Activated CD4-positive, CD25-positive, alpha-beta regulatory T cell treated with anti-CD3 and anti-CD28 coated beads, Interleukin-2, amount 50 U/mL, for 24 hours (primary cell): ENCODE measurements at regions not wholly inside any gene's neighbourhood (a gene's known extent, or its start where the extent isn't known, plus 50 kb on each side); places are given as distances from the start of the nearest gene placed in this dataset.

ENCODE experiments used
- ATAC-seq, 2 donors: fragments of 150-1000 bp; cut with Tn5 transposase; one replicate each; pipeline ENCODE4 v1.10.0; 2021; ENCODE audit warnings: mild to moderate bottlenecking in 1 of 2, moderate library complexity in 1 of 2

GRCh38 chr6:164427728-164428402 lies 881.5 kb downstream of the C6orf118 start:
- no peak for ATAC-seq

DNA sequence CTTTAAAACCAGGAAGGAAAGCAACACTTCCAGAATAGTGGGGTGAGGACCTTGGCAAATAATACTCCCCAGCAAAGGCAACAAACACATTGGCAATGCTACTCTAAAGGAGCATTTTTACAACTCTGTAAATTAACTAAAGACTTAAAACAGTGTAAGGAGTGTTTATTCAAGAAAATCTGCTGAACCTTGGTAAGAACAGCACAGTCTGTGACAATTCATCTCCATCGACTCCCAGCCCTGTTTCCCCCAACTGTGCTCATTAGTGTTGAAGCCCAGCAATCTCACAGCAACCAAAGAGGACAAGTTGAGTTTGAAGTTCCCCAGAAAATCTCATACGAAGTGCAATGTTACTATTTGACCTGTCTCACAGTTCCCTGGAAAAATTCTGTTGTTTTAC lies 884.9 kb downstream of the C6orf118 start:
- ATAC-seq, result no peak

DNA sequence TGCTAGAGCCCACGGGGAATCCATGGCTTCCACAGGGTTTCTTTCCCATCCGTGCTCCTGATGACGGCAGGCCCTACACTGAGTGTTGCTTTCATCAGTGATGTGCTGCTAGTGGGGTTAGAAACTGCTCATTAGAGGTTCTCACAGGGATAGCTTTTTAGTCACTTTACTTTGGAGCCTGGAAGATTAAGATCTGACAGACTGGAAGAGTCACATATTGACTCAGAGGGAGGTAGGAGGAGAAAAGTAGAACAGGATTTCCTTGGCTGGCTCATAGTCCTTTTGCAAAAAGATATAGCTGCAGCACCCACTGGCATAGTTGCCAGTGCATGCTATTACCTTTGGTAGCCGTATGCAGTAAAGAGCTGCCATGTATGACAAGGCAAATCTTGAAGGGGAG lies 890.3 kb downstream of the C6orf118 start:
- ATAC-seq, result no peak

DNA sequence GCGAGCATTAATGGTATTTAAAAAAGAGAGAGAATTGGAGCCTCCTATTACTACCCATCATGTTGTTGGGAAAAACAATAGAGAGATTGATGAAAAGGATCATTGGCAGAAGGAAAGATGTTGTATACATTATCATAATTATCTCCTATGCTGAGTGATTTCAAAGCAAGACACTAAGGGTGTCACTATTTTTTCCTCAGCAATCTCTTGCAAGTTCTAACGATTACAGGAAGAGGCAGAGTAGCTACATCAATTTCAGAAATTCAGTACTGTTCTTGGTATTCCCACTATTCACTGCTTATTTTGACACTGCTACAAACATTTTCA lies 891.2 kb downstream of the C6orf118 start:
- ATAC-seq, result no peak

GRCh38 chr6:164417537-164418261 lies 891.7 kb downstream of the C6orf118 start:
- no peak for ATAC-seq

DNA sequence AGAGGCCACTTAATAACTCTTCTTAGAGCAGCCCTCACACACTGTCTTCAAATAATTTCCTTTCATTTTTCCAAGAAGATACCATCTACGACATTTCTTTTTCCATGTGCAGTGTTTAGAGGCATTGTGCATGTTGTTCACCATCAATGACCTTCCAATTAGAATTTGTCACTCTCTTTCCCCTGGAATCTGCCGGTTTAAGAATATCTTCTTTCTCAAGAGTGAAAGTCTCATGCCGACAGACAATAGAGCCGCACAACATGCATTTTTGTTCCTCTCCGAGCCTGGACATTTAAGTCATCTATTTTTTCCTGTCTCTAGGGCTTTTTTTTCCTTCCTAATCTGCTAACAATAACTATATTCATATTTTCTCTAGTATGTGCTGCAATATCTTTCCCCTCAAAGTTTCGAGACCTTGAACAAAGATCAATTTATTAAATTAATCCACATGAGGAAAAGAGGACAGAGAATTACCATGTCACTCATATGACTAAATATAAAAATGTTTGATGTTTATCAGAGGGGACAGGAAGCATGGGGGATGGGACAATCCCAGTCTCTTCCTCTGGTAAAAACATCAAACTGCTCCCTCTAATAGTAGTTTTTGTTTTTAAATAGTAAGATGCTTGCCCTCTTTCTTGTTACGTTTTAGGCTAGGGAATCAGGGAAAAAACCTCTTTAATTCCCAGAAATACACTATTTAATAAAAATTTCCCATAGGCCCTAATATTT lies 893.4 kb downstream of the C6orf118 start:
- no peak for ATAC-seq

GRCh38 chr6:164414695-164415094 lies 894.7 kb downstream of the C6orf118 start:
- no peak for ATAC-seq

DNA sequence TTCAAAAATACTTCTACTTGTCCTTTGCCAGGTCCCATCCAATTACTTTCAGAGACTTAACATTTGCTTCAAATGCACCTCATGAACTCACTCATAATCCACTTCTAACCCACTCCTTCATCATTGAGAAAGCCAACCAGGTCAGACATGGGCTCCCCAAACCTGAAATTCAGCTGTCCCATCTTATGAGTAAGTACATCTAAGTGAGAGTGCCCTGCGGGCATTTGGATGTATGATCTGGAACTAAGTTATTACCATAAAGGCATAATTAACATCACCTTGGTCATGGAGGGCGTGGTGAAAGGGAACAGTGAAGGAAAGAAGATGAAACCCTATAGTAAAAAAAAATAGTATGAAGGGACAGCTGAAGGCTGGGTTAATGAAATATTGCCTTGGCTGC lies 896.8 kb downstream of the C6orf118 start:
- no peak for ATAC-seq

- ATAC-seq, result no peak
These were observed 899.4 kb downstream of the C6orf118 start for GRCh38 chr6:164410017-164410416.

DNA sequence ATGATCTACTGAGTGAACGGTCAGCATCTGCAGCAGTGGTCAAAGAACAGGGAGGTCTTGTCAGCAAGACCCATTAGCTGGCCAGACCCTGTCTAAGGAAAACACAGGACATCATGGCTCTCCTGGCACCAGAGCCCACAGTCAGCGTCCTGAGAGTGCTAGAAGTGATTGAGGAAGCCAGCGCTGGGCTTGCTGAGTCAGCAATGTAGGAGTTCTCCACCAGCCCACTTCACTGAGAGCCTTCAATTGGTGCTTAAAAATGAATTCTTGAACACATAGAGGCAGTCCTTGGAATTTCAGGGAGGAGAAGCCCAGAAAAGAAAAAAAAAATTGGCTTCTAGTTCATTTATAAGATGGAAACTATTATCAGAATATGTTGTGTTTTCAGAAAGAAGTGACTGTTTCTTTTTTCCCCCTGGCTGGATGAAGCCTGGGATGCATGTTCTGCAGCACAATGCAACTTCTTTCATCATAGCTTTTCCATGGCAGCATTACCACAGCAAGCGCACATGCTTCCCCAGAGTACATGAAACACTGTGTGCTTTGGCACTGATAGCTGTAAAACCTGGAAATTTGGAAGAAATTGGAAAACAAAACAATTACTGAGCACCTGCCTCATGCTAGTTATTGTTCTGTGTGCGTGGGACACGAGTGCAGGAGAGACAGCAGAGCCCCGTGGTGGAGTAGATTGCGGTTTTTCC lies 899.9 kb downstream of the C6orf118 start:
- ATAC-seq, result no peak

DNA sequence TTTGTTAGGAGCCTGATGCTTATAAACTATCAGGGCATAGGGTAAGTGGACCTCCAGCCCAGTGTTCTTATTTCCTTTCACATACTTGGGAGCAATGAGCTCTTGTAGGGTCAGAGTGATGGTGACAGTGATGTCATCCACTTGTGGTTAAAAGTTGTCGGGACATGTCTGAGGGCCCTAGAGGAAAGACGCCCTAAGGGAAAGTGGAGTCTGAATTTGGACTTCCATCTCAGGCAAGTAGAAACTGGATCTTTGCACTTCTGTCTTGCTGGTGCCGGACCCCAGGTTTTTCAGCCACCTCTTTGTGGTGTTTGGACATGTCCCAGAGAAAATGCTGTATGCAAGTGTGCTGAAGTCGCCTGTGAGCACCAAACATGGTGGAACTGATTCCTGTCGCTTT lies 900.5 kb downstream of the C6orf118 start:
- no peak for ATAC-seq

DNA sequence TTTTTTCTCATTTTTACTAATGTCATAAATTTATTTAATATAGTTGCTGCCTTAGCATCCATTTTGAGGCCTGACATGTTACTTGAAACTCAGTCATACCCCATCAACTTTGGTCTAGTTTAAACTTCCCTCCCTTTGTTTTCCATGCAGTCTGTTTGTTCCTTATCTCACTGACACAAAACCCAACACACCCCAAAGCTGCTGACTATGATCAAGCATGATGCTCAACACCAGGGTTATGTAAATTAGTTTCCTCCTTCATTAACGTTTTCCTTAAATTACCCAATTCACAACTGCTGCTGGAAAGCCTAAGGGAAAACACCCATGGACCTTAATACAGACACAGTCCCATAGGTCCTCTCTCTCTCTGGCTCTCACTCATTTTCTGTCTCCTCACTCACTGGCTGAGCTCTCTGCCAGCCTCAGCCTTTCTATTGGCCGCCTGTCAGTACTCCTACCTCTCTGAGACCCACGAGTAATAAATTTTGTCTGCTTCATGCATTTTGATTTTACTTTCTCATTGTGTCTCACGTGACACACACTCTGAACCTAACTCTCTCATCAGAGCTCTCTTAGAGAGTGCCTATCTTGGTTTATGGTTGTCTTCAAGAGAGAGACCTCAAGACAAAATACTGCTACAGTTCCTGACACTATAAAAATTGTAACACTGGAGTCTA lies 904.5 kb downstream of the C6orf118 start:
- no peak for ATAC-seq

GRCh38 chr6:164401871-164402270 lies 907.5 kb downstream of the C6orf118 start:
- ATAC-seq, result no peak

DNA sequence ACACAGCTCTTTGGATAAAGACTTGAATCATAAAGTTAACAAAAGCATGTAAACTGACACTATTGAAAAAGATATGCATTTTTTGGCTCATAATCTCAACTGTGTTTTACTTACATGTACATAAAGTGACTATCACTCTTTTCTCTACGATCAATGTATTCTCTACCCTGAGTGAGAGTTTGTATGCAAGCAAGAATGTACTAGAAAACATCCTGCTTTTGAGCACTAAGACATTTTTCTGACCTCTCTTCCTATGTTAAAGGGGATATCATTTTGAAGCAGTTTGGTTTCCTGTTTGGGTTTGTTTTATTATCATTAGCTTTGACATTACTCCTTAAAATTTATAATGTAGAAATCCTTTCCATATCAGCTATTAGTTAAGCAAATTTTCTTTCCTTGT lies 910.8 kb downstream of the C6orf118 start:
- no peak for ATAC-seq

DNA sequence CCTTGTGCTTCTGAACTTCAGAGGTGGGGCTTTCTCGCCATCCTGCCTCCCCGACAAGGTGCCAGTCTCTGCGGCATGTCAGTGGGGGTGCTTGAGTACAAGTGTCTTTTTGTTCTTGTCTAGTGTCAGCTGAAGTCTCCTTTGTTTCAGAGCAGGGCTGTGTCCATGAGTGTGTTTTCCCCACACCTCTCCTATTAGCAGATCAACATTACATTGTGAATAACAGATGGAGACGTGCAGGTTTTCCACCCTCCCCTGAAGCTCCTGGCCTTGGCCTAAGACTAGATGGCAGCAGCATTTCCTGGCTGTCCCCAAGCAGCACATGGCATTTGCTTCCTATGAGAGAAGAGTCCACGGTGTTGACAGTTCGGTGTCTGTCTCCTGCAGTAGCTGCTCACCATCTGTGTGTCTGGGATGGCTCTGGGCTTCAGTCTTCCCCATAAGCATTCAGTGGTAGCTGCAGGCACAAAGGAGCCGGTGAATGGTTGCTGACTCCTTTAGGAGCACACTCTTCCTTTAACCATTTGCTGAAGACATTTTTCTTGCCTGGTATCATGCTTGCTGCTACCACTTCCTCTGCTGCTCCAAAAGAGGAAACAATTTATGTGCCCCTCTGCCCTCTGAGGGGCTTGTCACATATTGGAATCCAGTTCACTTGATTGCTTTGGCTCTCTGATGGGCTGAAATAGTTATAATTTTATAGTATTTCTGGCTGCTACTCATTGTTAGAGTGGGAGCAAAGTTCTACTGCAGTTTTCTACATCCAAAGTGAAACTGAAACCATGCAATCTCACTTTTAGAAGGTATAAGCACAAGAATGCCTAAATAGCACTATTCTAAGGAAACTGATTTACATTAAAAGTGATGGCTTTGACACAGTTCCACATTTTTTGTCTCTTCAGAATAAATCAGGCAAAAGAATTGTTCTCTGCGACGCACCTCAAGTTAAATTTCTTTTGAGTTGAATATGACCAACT lies 913.0 kb downstream of the C6orf118 start:
- ATAC-seq, result no peak

DNA sequence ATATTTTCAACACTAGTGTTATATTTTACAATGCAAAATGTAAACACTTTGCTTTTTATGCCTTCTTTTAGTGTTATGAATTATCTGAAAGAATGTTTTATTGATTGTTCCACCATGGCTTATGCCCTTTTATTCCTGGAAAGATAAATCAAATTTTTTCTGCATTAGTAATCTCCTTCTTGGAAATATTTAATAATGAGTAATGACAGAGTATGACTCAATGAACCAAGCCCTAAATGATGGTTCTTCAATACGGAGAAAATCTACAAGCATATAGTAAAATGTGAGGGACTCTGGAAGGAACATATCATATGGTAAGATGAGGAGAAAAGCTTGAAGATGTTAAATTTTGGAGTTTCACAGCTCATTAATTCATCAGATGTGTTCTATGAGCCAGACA lies 929.6 kb downstream of the C6orf118 start:
- no peak for ATAC-seq

DNA sequence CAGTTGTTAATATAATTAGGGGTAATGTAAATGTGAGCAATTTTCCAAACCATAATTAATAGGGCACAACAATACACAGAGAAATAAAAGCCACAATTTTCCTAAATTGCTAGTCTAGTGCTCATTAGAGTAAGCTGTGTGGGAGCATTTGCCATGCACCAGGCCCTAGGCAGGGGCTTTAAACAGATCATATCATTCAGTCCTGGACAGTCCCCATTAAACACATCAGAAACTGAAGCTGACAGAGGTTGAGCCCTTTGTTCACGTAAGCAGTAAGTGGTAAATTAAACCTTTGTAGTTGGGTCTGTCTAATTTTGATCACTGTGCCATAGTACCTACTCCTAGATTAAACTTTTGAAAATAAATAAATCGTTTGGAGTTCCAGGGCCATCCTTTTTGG lies 931.1 kb downstream of the C6orf118 start:
- ATAC-seq, result no peak

DNA sequence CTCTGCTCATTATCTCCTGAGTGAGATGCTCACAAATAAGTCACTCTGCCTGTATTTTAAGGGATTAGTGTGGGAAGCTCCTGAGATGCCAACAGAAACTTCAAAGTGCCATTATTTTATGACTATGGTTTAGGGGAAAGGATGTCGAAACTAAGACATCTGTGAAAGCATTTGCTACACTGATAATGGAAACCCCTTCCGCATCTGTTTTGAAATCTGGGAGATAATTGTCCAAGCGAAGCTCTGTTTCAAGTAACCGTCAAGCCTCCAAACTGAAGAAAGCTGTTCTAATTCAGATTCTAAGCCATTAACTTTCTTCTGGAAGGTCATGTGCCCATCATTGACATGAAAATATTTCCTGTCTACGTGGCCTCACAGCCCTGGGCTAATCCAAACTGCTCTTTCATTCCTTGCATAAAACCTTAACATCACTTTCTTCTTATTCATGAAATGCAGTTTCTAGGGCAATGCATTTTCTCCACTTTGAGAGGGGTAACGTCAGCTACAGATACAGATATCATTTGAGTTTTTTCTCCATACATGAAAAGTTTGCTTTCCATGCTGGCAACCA lies 932.0 kb downstream of the C6orf118 start:
- ATAC-seq, result no peak

GRCh38 chr6:164370773-164371172 lies 938.6 kb downstream of the C6orf118 start:
- ATAC-seq, result no peak

- ATAC-seq, result no peak
These were observed 944.9 kb downstream of the QKI start for GRCh38 chr6:164359441-164359840.

DNA sequence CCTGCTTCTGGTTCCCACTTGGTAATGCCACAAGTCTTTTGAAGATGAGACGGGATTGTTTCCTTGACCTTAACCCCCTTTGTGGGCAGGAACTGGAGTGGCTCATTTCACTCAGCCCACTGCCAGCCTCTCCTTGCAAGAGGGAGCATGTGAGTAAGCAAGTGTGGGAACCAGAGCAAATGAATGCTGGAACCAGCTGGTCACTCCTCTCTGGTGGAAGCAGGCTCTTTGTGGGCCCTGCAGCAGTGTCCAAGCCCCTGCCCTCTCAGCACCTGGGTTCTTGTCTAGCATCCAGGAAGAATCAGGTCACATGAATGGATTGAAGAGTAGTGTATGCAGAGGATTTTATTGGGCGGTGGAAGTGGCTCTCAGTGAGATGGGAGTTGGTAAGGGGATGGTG lies 944.5 kb downstream of the QKI start:
- no peak for ATAC-seq
